GM12875 (cell line): ENCODE measurements at regions not wholly inside any gene's neighbourhood (a gene's known extent, or its start where the extent isn't known, plus 50 kb on each side); places are given as distances from the start of the nearest gene placed in this dataset.

Experiments
- H3K4me3 ChIP-seq: one replicate; pipeline ENCODE4 v1.5.1; 2011; ENCODE audit warnings: low read depth, low read length, control low read depth
- CTCF ChIP-seq: IDR thresholded peaks from 2 replicates; pipeline ENCODE4 v1.5.1; 2011; ENCODE audit warnings: low read depth, mild to moderate bottlenecking, control low read depth, inconsistent platforms, low read length, moderate library complexity, borderline replicate concordance; ENCODE audit not compliant: insufficient read depth

GRCh38 chr7:54664235-54665228 lies 94.5 kb downstream of the SEC61G start:
- no peak overlapping the region for H3K4me3 ChIP-seq
- 0 out of 2 replicates have a peak, but pooled peaks have one; percentile 24 for TF ChIP-seq CTCF

- H3K4me3 ChIP-seq = no peak overlapping the region
Observed at GRCh38 chr7:54663603-54664234, 95.3 kb downstream of the SEC61G start.

GRCh38 chr7:54663186-54663585 lies 95.8 kb downstream of the SEC61G start:
- TF ChIP-seq CTCF = no peak

More at GRCh38 chr7:54663603-54664234, 95.3 kb downstream of the SEC61G start:
- no peak for TF ChIP-seq CTCF

GRCh38 chr7:54662701-54663100 lies 96.3 kb downstream of the SEC61G start:
- no peak overlapping the region for H3K4me3 ChIP-seq
- no peak for TF ChIP-seq CTCF

More at GRCh38 chr7:54663186-54663585, 95.8 kb downstream of the SEC61G start:
- H3K4me3 ChIP-seq = no peak overlapping the region

- TF ChIP-seq CTCF = no peak
- no peak overlapping the region for H3K4me3 ChIP-seq
Observed at GRCh38 chr7:54653905-54654304, 105.1 kb downstream of the SEC61G start.

- no peak overlapping the region for H3K4me3 ChIP-seq
- TF ChIP-seq CTCF = no peak
Observed at GRCh38 chr7:54643064-54643463, 100.9 kb downstream of the VSTM2A start.
